ENCODE measurements at regions not wholly inside any gene's neighbourhood (a gene's known extent, or its start where the extent isn't known, plus 50 kb on each side); places are given as distances from the start of the nearest gene placed in this dataset. TPM values are rescaled to one million over a fixed set of nuclear protein-coding genes. Genes with fewer than 3 reads are reported as not detected.

Small RNA genes lying in the stretch of these regions (small RNA-seq; reads per million reads assigned to genes)
- not detected for gene RF00019 (ENCODE audit: insufficient read depth)
- gene RNA5SP180 (ENCODE audit: insufficient read depth), result not detected

All from H1 (cell line).